Endothelial cell of umbilical vein (primary cell): ENCODE measurements at regions not wholly inside any gene's neighbourhood (a gene's known extent, or its start where the extent isn't known, plus 50 kb on each side); places are given as distances from the start of the nearest gene placed in this dataset.

Experiments
- EZH2 ChIP-seq: IDR thresholded peaks from 2 replicates; pipeline ENCODE4 v1.6.1; 2012; ENCODE audit warnings: borderline replicate concordance, low read depth, mild to moderate bottlenecking, moderate library complexity, low read length, inconsistent platforms; ENCODE audit not compliant: severe bottlenecking
- GATA2 ChIP-seq: IDR thresholded peaks from 2 replicates; pipeline ENCODE4 v1.7.0; 2011; ENCODE audit warnings: low read depth, mild to moderate bottlenecking, moderate library complexity, mixed read lengths, low read length; ENCODE audit not compliant: insufficient read length, insufficient read depth
- POLR2A ChIP-seq: IDR thresholded peaks from 2 replicates; pipeline ENCODE4 v1.6.1; 2012; ENCODE audit warnings: low read depth, mild to moderate bottlenecking, control low read depth, low read length
- POLR2AphosphoS5 ChIP-seq: IDR thresholded peaks from 2 replicates; pipeline ENCODE4 v1.6.1; 2012; ENCODE audit warnings: low read depth, mild to moderate bottlenecking, control low read depth, low read length, moderate library complexity; ENCODE audit not compliant: insufficient read depth
- TF ChIP-seq, protein P1 (sequence below), 2 donors: IDR thresholded peaks; 1 replicate in 1 of 2; 2 replicates in 1 of 2; pipeline ENCODE4 v1.5.1; 2011; ENCODE audit warnings: low read length in 2 of 2, mild to moderate bottlenecking in 2 of 2, moderate library complexity in 2 of 2, control low read depth in 1 of 2, inconsistent platforms in 1 of 2, low read depth in 1 of 2; ENCODE audit not compliant: insufficient read depth in 1 of 2; ENCODE audit errors: extremely low read depth in 1 of 2
- TF ChIP-seq, protein P2 (sequence below): IDR thresholded peaks from 2 replicates; pipeline ENCODE4 v1.6.1; 2011; ENCODE audit not compliant: insufficient read depth, insufficient read length

DNA sequence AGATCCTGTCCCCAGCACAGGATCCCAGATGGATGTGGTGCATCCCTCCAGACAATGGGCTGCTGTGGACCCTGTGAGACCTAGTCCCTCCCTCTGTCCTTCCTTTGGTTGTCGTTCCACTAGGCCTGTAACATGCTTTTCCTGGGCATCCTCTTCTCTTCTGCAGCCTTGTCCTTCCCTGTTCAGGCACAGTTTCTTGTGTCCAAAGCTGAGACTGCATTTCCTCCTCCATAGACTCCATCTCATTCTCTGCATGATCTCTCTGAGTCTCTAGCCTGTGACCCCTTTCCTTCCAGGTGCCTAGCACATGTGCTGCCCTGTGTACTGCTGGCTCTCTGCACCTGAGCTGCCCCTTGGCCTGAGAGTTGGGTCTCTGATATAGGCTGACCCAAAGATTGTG is 293.5 kb upstream of the IGFBP3 start:
- TF ChIP-seq EZH2, result no peak
- TF ChIP-seq, protein P1, sequence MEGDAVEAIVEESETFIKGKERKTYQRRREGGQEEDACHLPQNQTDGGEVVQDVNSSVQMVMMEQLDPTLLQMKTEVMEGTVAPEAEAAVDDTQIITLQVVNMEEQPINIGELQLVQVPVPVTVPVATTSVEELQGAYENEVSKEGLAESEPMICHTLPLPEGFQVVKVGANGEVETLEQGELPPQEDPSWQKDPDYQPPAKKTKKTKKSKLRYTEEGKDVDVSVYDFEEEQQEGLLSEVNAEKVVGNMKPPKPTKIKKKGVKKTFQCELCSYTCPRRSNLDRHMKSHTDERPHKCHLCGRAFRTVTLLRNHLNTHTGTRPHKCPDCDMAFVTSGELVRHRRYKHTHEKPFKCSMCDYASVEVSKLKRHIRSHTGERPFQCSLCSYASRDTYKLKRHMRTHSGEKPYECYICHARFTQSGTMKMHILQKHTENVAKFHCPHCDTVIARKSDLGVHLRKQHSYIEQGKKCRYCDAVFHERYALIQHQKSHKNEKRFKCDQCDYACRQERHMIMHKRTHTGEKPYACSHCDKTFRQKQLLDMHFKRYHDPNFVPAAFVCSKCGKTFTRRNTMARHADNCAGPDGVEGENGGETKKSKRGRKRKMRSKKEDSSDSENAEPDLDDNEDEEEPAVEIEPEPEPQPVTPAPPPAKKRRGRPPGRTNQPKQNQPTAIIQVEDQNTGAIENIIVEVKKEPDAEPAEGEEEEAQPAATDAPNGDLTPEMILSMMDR (IDR thresholded peaks at IDR 0.05; ENCODE audit: extremely low read depth in 1 of 2, insufficient read depth in 1 of 2, low read depth in 1 of 2, low read length in 2 of 2), result no peak
- no peak for TF ChIP-seq POLR2A
- no peak for TF ChIP-seq POLR2AphosphoS5
- no peak for TF ChIP-seq GATA2
- TF ChIP-seq, protein P2, sequence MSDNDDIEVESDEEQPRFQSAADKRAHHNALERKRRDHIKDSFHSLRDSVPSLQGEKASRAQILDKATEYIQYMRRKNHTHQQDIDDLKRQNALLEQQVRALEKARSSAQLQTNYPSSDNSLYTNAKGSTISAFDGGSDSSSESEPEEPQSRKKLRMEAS, result no peak
